Esophagus muscularis mucosa (tissue), 3 donors: ENCODE measurements at regions not wholly inside any gene's neighbourhood (a gene's known extent, or its start where the extent isn't known, plus 50 kb on each side); places are given as distances from the start of the nearest gene placed in this dataset.

Experiments used
- EP300 ChIP-seq: sonication (generic); formaldehyde crosslinking; IDR thresholded peaks from one replicate; pipeline ENCODE4 v1.6.1; 2017; ENCODE audit warnings: antibody characterized with exemption
- TF ChIP-seq, protein P1 (sequence below), 3 experiments: fragments of 200-600 bp in 2 of 3; fragments of 450-650 bp in 1 of 3; sonication (generic) in 2 of 3; IDR thresholded peaks; one replicate each; pipeline ENCODE4 v1.5.1; 2017 to 2019; ENCODE audit warnings: antibody characterized with exemption in 3 of 3, mild to moderate bottlenecking in 2 of 3, moderate library complexity in 1 of 3

DNA sequence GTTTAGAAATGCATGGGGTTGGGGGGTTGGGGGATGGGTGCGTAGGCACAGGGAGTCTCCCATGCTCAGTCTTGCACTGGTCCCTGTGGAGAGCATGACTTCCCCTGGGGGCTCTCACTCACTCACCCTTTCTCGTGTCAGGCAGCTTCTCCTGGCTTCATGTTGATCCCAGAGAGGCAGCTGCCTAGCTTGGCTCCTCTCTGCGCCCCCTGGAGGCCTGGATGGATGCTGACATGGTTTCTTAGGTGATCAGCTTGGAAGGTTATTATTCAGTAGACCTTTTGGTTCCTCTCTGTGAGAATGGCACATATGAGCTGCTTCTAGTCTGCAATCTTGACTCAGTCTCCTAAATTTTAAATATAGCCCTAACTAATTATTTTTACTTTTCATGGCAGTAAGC, 109.3 kb upstream of the FAM83B start:
- TF ChIP-seq, protein P1, sequence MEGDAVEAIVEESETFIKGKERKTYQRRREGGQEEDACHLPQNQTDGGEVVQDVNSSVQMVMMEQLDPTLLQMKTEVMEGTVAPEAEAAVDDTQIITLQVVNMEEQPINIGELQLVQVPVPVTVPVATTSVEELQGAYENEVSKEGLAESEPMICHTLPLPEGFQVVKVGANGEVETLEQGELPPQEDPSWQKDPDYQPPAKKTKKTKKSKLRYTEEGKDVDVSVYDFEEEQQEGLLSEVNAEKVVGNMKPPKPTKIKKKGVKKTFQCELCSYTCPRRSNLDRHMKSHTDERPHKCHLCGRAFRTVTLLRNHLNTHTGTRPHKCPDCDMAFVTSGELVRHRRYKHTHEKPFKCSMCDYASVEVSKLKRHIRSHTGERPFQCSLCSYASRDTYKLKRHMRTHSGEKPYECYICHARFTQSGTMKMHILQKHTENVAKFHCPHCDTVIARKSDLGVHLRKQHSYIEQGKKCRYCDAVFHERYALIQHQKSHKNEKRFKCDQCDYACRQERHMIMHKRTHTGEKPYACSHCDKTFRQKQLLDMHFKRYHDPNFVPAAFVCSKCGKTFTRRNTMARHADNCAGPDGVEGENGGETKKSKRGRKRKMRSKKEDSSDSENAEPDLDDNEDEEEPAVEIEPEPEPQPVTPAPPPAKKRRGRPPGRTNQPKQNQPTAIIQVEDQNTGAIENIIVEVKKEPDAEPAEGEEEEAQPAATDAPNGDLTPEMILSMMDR (IDR thresholded peaks at IDR 0.05) = no peak
- TF ChIP-seq EP300 = no peak
